Bone marrow (tissue), 2 donors: ENCODE measurements at regions not wholly inside any gene's neighbourhood (a gene's known extent, or its start where the extent isn't known, plus 50 kb on each side); places are given as distances from the start of the nearest gene placed in this dataset.
"Not testable (repeated sequence)": the region's sequence is repeated elsewhere in the genome, so short reads cannot be mapped to it uniquely, and the experiment has no call there.

Experiments
- DNase-seq, 2 donors: peaks; one replicate each; lab custom pipeline; 2025; lab: John Stamatoyannopoulos, UW

DNA sequence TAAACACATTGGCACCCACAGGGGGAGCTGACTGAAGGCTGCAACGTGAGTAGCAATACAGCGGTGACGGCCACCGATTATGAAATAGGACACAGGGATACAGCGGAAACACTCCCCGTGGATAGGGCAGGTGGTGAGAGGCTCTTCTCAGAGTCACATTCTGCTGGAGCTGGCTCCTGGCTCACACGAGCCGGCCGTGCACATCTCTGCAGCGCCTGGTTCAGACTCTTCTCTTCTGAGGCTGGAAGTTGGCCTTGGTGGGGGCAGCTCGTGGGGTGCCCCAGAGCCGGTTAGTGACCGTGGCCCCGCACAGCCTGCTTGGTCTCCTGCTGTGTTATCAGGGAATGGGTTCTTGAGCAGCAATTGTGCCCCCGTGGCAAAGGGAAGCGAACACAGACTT lies 61.3 kb upstream of the EN2 start:
- no peak for DNase-seq

DNA sequence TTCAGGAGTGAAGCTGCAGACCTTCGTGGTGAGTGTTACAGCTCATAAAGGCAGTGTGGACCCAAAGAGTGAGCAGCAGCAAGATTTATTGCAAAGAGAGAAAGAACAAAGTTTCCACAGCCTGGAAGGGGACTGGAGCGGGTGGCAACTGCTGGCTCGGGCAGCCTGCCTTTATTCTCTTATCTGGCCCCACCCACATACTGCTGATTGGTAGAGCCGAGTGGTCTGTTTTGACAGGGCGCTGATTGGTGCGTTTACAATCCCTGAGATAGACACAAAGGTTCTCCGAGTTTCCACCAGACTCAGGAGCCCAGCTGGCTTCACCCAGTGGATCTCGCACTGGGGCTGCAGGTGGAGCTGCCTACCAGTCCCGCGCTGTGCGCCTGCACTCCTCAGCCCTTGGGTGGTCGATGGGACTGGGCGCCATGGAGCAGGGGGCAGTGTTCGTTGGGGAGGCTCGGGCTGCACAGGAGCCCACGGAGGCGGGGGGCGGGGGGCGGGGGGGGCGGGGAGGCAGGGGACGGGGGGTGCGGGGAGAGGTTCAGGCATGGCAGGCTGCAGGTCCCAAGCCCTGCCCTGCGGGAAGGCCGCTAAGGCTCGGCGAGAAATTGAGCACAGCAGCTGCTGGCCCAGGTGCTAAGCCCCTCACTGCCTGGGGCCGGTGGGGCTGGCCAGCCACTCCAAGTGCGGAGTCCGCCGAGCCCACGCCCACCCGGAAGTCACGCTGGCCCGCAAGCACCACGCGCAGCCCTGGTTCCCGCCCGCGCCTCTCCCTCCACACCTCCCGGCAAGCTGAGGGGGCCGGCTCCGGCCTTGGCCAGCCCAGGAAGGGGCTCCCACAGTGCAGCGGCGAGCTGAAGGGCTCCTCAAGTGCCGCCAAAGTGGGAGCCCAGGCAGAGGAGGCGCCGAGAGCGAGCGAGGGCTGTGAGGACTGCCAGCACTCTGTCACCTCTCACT lies 59.9 kb upstream of the EN2 start:
- not testable (repeated sequence) for DNase-seq

DNA sequence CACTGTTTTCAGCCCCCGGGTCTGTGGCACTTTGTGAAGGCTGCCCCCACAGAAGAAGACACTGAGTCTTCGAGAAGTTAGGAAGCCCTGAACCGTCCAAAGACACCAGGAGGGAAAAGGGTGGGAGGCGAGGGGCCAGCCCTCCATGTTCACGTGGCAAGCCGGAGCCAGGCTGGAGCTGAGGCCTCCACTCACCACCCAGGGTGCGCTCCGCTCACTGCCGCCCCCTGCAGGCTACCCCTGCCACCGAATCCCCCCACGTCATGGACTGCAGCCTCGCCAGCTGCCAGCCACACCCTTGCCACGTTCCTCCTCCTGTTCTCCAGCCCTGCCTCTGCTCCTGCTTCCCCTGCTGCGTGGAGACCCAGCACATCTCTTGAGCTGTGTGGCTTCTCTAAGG lies 59.0 kb upstream of the EN2 start:
- DNase-seq, result no peak

DNA sequence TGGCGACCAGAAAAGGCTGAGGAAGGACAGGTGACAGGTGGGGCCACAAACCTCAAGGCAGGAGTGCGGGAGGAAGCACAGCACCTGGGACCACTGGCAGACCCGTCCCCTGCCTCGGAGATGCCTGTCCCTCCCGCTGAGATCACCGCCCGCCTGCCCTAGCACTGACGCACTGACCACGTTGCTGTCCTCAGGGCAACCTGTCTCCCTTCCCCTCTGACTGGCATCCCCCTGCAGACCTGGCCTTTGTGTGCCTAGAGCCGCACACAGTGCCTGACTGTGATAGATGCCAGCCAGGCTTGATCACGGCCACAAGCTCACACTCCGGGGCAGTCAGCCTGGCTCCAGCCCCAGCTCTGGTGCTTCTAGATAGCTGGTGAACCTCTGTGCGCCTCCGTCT lies 58.4 kb upstream of the EN2 start:
- no peak for DNase-seq

DNA sequence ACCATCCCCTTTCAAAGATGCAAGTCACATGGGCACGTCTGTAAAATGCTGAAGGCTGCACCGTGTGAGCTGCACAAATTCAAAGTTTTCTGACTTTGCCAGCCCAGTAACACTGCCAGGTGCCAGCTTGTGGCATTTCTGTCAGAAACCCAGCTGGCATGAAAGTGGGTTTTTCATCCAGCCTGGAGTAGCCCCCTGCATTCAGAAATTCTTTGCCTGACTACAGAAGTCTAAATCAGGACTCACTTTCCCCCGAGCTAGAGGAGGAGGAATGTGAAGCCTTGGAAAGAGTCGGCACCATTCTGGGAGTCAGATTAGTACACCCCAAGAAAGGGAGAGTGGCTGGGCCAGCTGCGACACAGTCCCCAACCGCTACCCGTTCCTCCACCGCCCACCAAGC lies 56.7 kb upstream of the EN2 start:
- DNase-seq, result no peak

DNA sequence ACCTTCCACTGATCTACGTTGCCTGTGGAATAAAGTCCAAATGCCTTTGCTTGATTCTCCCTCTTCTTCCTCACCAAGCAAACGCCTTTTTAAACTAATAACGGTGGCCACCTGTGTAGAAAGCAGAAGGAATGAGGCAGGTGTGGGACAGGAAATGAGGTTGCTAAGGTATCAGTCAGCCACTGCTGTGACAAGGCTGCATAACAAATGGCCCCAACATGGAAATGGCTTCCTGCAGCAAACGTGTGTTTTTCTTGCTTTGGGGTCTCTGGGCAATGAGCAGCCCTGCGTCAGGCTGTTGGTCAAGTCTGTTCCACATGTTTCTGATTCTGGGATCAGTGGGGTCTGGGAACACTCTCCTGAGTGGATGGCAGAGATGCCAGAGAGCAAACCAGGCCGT lies 56.0 kb upstream of the EN2 start:
- DNase-seq, result no peak

DNA sequence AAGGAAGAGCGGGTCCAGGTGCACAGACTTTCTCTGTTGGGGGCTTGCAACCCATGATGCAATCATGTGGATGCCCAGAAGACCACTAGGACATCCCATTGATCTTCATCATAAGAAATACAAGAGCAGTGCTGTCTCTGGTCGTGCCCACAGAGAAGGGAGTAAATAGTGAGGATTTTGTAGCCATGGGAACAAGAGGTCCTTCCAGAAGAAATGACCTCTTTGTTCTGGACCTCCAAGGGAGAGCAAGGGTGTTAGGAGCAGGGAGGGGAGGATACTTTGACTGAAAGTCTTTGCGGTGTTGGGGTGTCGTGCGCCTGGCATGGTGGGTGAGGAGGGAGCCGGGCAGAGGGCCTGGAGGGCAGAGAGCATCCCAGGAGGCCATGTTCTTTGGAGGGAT lies 55.0 kb upstream of the EN2 start:
- DNase-seq, result no peak

DNA sequence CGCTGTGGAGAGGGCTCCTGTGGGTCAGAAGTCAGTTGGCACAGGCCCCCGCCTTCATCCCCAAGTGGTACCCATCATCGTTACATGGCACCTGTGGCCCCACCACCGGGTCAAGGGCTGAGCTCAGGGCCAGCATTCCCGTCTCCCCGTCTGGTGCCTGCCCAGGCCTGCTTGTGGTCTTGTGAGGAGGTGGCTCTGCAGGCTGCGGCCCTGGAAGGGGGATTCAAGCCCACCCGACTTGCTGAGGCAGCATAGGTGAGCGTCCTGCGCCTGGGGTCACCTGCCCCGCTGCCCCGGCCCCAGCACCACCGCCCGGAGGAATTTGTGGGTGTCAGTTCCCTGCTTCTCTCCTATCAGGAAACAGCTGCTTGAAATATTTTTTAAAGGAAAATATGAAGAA lies 53.0 kb upstream of the EN2 start:
- DNase-seq, result no peak

DNA sequence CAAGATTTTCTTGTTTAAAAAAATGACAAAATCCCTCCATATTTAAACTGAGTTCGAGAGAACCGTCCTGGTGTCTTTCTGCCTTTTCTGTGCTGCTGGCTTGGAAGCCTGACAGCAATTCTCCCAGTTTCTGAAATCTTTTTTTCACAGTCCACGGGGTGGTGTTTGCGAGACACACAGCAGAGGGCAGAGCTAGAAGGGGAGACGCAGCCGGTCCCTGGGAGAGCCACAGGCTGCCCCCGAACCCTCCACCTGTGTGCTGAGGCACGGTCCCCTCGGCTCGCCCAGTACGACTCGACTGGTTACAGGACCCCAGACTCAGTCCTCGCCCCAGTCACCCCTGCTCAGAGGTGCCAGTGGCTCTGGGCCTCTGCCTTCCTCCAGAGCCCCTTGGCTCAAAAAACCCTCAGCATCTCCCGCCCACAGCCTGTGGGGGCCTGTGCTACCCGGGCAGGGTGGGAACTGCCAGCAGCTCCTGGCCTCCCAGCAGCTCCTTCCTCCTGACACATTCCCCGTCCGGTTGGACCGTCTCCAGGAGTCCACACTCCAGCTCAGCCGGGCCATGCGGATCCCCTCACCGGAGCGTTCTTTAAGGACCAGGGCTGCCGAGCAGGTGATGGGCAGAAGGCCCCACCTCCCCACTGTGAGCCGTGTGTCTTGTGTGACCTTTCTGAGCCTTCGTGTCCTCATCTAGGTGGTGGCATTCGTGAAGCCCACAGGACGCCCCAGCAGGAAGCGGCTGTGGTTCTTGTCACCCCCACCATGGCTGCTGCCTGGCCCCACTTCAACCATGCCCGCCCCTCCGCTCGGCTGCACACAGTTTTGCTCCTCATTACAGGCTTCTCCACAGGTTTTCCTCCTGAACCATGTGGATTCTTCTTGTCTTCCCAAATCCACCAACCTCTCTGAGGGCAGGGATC lies 52.3 kb upstream of the EN2 start:
- no peak for DNase-seq

DNA sequence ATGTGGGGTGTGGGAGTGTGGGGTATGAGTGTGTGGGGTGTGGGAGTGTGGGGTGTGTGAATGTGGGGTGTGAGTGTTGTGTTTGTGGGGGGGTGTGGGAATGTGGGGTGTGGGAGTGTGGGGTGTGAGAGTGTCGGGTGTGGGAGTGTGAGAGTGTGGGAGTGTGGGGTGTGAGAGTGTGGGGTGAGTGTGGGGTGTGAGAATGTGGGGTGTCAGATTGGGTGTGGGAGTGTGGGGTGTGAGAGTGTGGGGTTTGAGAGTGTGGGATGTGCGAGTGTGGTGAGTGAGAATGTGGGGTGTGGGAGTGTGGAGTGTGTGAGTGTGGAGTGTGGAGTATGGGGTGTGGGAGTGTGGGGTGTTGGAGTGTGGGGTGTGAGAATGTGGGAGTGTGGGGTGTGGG lies 50.1 kb upstream of the EN2 start:
- no peak for DNase-seq
